Suppressor macrophage treated with lipopolysaccharide for 4 hours (primary cell): ENCODE measurements at regions not wholly inside any gene's neighbourhood (a gene's known extent, or its start where the extent isn't known, plus 50 kb on each side); places are given as distances from the start of the nearest gene placed in this dataset.
"Not testable (repeated sequence)": the region's sequence is repeated elsewhere in the genome, so short reads cannot be mapped to it uniquely, and the experiment has no call there.

Source experiments
- DNase-seq: peaks from one replicate; pipeline ENCODE4 v3.0.0-alpha.2; 2020

DNA sequence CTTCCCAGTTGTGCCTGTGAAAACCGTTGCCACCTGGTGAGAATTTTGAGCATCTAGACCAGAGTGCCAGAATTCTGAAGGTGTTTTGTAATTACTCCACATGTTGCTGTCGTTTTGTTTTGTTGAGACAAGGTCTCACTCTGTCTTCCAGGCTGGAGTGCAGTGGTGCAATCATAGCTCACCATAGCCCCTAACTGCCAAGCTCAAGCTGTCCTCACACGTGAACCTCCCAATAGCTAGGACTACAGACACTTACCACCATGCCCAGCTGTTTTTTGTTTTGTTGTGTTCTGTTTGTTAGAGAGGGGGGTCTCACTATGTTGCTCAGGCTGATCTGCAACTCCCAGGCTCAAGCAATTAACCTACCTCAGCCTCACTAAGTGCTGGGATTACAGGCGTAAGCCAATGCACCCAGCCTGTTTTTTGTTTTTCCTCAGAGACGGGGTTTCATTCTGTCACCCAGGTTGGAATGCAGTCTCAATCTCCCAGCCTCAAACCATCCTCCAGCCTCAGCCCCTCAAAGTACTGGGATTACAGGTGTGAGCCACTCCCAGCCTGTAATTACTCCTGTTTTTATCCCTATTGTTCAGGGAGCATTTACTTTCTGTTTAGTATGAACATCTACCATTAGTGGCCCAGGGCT lies 121.1 kb upstream of the DMRT1 start:
- no peak for DNase-seq

GRCh38 chr9:722388-722980 lies 119.0 kb upstream of the DMRT1 start:
- DNase-seq = no peak

GRCh38 chr9:724461-724860 lies 117.0 kb upstream of the DMRT1 start:
- not testable (repeated sequence) for DNase-seq

DNA sequence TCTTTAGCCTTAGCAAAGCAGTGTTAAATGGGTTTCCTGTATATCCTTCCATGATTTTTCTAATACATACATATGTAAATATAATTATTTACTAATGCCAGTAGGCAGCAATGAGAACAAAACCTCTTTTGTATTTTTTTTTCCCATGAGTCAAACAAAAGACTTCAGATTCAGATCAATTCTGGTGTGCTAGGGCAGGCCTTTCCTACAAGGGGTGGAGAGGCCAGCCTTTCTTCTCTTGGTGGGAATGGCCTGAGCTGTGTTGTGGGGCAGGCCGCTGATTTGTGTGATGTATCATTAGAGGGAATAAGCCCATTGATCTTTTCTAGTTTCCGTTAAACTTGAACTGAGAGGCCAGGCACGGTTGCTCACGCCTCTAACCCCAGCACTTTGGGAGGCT lies 115.5 kb upstream of the DMRT1 start:
- DNase-seq = no peak

DNA sequence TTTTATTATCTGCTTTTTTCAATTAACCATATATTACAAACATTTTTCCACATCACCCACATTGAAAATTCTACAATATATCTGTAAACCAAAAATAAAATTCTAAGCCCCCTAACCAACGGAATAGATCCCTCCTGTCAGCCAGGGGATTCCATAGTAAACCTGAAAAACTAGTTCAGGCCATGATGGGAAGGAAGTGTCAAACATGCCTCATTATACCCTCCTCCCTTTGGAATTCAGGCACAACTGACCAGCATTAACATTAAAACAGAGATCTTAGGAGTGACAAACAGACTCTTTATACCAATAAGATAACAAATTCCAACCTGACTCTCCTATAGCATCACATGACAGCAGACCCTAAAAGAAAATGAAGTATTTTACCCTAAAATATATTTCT lies 113.7 kb upstream of the DMRT1 start:
- no peak for DNase-seq

DNA sequence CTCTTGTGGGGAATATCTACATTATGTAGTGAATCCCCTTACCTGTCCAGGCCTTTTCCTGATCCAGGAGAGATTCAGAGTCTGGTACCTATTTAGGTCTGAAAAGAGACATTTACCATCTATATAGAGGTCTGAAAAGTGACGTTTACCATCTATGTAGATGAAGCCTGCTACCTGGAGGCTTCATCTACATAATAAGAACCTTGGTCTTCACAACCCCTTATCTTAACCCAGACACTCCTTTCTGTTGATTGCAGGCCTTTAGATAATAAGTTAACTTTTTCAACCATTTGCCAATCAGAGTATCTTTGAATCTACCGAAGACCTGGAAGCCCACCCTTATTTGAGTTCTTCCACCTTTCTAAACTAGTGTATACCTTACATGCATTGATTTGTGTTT lies 113.0 kb upstream of the DMRT1 start:
- DNase-seq = no peak

DNA sequence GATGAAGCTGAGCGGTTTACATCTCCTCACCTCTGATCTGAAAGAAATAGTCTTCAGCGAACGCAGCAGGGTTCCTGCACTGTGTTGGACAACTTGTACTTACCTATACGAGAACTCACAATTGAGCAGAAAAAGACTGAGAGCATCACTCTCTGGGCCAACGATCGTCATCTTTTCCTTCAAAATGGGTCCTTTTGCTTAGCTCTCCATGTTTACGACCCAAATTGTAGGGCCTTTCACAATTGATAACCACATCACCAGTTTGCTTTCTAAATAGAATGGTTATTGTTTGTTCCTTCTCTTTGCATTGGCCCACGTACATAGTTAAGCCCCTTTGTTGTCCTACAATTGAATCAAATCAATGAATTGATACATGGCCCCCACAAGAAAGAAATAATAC lies 110.0 kb upstream of the DMRT1 start:
- DNase-seq = no peak

DNA sequence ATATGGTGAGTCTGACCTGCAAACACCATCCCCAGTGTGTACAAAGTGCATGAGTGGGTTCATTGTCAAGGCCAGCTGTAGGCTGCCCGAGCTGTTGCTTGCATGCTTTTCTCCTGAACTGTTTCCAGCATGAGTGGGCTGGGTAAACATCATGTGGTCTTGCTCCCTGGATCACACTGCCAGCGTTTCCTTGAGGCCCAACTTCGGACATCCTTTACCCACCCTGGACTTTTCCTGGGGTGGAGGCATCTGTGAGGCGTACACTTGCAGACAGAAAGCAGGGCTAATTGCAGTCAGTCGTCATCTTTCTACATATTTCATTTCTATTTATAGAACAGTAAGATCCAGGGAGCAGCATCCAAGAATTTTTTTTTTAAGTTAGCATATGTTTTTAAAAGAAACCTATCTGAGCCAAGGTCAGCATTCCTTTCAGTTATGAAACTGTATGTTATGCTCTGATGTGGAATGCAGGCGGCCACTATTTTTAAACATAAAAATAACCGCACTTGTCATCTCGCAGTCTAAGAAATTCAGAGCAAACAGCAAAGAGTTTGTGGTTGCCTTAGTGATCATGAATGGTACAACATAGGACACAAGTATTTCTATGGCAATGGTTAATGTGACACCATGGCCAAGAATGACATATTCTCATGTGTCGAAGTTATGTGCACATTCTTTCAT lies 106.5 kb upstream of the DMRT1 start:
- DNase-seq = no peak

- DNase-seq = no peak
Observed at GRCh38 chr9:737400-738120, 103.9 kb upstream of the DMRT1 start.

DNA sequence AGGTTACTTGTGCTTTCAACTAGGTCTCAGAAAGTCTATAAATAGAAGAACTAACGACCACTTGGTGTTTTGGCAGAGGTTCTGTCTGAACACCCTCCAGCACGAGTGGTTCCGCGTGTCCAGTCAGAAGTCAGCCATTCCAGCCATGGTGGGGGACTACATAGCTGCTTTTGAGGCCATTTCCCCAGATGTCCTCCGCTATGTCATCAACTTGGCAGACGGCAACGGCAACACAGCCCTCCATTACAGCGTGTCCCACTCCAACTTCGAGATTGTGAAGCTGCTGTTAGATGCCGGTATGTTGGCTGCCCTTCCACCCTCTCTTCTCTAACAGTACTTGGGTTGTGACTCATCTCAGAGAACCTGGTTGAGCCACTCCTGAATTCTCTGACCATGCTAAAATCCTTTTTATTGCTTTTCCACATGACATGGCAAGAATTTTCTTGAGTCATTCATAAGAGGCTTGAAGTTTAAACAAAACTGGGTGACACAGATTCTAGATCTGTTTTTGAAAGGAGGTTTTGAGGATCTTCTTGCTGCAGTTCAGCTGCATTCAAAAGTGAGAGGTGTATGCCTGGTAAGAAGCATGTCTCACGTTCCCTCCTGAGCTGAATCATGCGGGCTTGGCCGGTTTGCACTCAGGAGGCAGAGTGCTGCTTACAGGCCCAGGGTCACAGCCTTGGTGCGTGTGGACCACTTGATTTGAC lies 103.1 kb upstream of the DMRT1 start:
- DNase-seq = no peak

DNA sequence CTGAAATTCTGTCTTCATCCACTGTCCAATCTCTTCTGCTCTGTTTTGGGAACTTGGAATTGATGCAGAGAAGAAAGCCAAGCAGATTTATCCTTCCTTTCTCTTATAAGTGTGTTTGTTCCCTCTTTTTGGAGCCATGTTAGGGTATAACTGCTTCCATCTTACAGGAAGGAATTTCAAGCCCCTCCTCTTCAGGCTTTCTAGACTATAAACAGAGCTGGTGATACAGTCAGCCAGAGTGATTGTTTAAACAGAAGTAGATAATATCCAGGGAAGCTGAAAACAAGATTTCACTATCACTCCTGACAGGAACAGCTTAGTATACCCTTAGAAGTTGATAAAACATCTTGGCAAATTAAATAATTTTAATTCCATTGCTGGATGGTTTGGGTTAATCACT lies 102.1 kb upstream of the DMRT1 start:
- DNase-seq = no peak

DNA sequence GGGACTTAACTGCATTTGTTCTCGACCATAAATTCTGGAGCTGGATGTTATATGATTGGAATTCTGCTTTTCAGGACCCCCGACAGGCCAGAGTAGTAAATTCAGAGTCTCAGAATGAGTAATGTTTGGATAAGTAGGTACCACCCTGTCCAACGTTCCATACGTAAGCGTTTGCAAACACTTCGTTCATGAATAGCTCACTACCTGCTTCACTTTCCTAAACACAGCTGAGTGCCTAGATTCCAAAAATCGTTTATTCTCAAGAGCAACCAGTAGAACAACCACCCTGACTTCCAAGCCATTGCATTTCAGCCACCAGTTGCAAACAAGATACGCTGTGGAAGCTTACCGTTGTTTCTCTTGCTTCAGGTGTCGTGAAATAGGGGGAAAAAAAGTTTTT lies 101.3 kb upstream of the DMRT1 start:
- no peak for DNase-seq

GRCh38 chr9:742104-742503 lies 99.4 kb upstream of the DMRT1 start:
- DNase-seq = no peak

DNA sequence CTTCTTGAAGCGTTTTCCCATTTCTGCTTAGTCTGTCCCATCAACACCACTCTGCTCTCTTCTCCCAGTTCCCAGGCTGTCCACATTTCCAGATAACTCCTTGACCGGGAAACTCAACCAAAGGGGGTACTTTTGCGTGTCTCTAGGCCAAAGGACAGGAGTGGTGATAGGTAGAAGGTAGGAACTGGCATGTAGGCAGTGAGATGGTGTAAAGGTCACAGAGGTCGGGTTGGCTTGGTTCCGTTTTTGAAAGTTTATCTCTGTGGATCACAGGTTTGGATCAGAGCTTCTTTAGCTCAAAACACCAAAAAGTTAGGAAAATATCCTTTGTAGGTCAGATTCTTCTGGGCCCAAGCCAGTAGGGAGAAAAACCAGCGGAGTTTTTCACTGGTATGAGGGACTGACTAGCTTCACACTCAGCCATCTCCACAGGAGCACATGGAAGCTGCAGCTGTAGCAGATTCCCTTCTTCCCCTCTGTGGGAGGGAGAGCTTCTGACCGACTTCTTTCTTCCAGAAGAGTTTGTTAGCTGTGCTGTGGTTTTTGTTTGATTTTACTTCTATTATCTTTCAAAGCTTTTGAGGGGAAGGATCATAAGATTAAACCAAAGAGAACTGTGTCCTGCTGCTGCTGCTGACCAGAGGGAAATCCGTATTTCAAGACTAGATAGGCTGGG lies 98.4 kb upstream of the DMRT1 start:
- no peak for DNase-seq

DNA sequence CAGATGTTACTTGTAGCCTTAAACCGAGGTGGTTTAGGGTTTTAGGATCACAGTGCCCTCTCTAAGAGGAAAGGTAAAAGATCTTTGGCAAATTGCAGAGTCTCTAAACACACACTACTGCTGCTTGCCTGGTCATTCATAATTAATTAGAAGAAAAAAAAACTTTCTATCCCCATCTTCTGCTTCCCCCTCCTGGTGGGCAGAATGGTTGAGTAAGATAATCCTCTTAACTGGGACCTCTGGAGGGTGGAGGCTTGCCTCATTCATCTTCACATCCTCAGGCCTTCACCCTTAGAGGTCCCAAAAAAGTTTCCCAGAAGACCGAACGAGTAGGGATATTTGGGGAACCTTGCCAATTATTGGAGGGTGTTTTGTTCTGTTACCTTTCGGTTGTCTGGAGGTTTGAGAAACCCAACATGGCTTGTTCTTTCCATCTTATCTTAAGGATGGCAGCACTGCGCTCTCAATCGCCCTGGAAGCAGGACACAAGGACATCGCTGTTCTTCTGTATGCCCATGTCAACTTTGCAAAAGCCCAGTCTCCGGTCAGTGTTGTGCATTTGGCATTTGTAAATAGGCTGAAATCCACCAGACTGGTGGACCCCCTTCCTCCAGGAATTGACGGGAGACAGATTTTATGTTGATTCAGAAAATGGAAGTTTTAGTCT lies 97.3 kb upstream of the DMRT1 start:
- no peak for DNase-seq

DNA sequence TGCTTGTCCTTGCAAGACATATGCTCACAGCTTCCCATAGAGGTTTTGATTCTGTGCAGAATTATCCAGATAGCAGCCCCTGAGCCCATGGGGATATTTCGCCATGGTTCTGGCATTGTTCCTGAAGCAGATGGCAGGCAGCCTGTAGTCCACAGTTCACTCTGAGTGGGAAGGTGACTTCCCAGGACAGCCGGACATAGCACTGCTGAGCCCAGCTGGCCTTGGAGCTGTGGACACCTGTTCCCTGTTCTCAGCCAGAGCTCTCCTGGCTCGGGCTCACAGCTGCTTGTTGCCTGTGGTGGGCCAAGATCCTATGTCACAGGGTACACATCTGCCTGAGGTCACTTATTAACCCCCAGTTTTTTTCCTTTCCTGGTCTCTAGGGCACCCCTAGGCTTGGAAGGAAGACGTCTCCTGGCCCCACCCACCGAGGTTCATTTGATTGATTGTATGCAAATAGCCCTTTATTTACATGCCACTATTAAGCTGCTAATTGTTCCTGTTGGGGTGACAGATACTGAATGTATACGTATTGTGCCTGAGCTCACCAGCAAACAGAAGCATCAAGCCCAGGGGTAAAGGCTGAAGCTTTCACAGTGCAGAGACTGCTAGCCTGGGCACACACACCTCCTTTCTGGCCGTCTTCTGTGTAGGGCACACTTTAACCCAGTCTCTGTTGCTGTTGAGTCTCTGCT lies 96.6 kb upstream of the DMRT1 start:
- no peak for DNase-seq

- DNase-seq = no peak
Observed at GRCh38 chr9:745761-746380, 95.6 kb upstream of the DMRT1 start.

- DNase-seq = no peak
Observed at GRCh38 chr9:746661-747434, 94.6 kb upstream of the DMRT1 start.

- DNase-seq = no peak
Observed at GRCh38 chr9:747567-747966, 93.9 kb upstream of the DMRT1 start.

GRCh38 chr9:748861-749497 lies 92.5 kb upstream of the DMRT1 start:
- DNase-seq = no peak
